H9 (cell line): ENCODE measurements at regions not wholly inside any gene's neighbourhood (a gene's known extent, or its start where the extent isn't known, plus 50 kb on each side); places are given as distances from the start of the nearest gene placed in this dataset.

Experiments
- DNase-seq: peaks from one replicate; pipeline ENCODE4 v3.0.0-alpha.2; 2017
- H2AFZ ChIP-seq: one replicate; pipeline ENCODE4 v1.6.1; 2013; ENCODE audit warnings: mild to moderate bottlenecking, low read length, control low read depth, moderate library complexity
- H2AK5ac ChIP-seq: 2 replicates; pipeline ENCODE4 v1.6.1; 2013; ENCODE audit warnings: low read length, control low read depth, mixed read lengths; ENCODE audit not compliant: insufficient read length
- H2BK120ac ChIP-seq: one replicate; pipeline ENCODE4 v1.6.1; 2013; ENCODE audit warnings: low read depth, mild to moderate bottlenecking, low read length, control low read depth, inconsistent platforms; ENCODE audit not compliant: poor library complexity, severe bottlenecking
- H2BK12ac ChIP-seq: 2 replicates; pipeline ENCODE4 v1.6.1; 2013; ENCODE audit warnings: low read length, control low read depth, mixed read lengths, low read depth; ENCODE audit not compliant: insufficient read length
- H2BK15ac ChIP-seq: 2 replicates; pipeline ENCODE4 v1.6.1; 2013; ENCODE audit warnings: low read depth, low read length, control low read depth
- H2BK20ac ChIP-seq: one replicate; pipeline ENCODE4 v1.6.1; 2013; ENCODE audit warnings: low read depth, mild to moderate bottlenecking, low read length, control low read depth, inconsistent platforms; ENCODE audit not compliant: poor library complexity, severe bottlenecking
- H2BK5ac ChIP-seq: 2 replicates; pipeline ENCODE4 v1.6.1; 2013; ENCODE audit warnings: low read length, control low read depth, mixed read lengths; ENCODE audit not compliant: insufficient read length
- H3K14ac ChIP-seq: 2 replicates; pipeline ENCODE4 v1.6.1; 2013; ENCODE audit warnings: low read length, control low read depth; ENCODE audit not compliant: insufficient read depth
- H3K18ac ChIP-seq: 2 replicates; pipeline ENCODE4 v1.6.1; 2013; ENCODE audit warnings: low read depth, mild to moderate bottlenecking, mixed read lengths, low read length, control low read depth; ENCODE audit not compliant: insufficient read length
- H3K23ac ChIP-seq: 2 replicates; pipeline ENCODE4 v1.6.1; 2013; ENCODE audit warnings: low read length, control low read depth, mixed read lengths, low read depth; ENCODE audit not compliant: insufficient read length
- H3K23me2 ChIP-seq: 2 replicates; pipeline ENCODE4 v1.6.1; 2013; ENCODE audit warnings: low read depth, mild to moderate bottlenecking, mixed read lengths, low read length, control low read depth; ENCODE audit not compliant: insufficient read length, poor library complexity, severe bottlenecking
- H3K27ac ChIP-seq: 2 replicates; pipeline ENCODE4 v1.5.1; 2013; ENCODE audit warnings: low read length, control low read depth, mixed read lengths, low read depth; ENCODE audit not compliant: insufficient read length
- H3K27me3 ChIP-seq: 2 replicates; pipeline ENCODE4 v1.6.1; 2013; ENCODE audit warnings: low read length, control low read depth, inconsistent platforms; ENCODE audit not compliant: insufficient read depth
- H3K4ac ChIP-seq: 2 replicates; pipeline ENCODE4 v1.6.1; 2013; ENCODE audit warnings: low read depth, mild to moderate bottlenecking, control low read depth, inconsistent platforms, low read length, moderate library complexity
- H3K4me1 ChIP-seq: 2 replicates; pipeline ENCODE4 v1.6.1; 2013; ENCODE audit warnings: low read length, control low read depth, inconsistent platforms; ENCODE audit not compliant: insufficient read depth
- H3K4me2 ChIP-seq: 2 replicates; pipeline ENCODE4 v1.6.1; 2013; ENCODE audit warnings: low read length, control low read depth, mixed read lengths; ENCODE audit not compliant: insufficient read length, insufficient read depth
- H3K56ac ChIP-seq: 2 replicates; pipeline ENCODE4 v1.6.1; 2013; ENCODE audit warnings: low read depth, mild to moderate bottlenecking, mixed read lengths, low read length, control low read depth; ENCODE audit not compliant: insufficient read length
- H3K79me1 ChIP-seq: 2 replicates; pipeline ENCODE4 v1.6.1; 2013; ENCODE audit warnings: low read depth, mild to moderate bottlenecking, moderate library complexity, low read length, control low read depth, inconsistent platforms; ENCODE audit not compliant: insufficient read depth, poor library complexity, severe bottlenecking
- H3K79me2 ChIP-seq: 2 replicates; pipeline ENCODE4 v1.6.1; 2013; ENCODE audit warnings: low read length, control low read depth, inconsistent platforms; ENCODE audit not compliant: insufficient read depth
- H3K9ac ChIP-seq: 2 replicates; pipeline ENCODE4 v1.6.1; 2013; ENCODE audit warnings: low read length, control low read depth, mixed read lengths; ENCODE audit not compliant: insufficient read length; ENCODE audit errors: extremely low read depth
- H3K9me3 ChIP-seq: one replicate; pipeline ENCODE4 v1.6.1; 2013; ENCODE audit warnings: low read depth, low read length, inconsistent platforms; ENCODE audit not compliant: control insufficient read depth
- H3T11ph ChIP-seq: one replicate; pipeline ENCODE4 v1.6.1; 2013; ENCODE audit warnings: mild to moderate bottlenecking, low read length, control low read depth, inconsistent platforms
- H4K20me1 ChIP-seq: one replicate; pipeline ENCODE4 v1.6.1; 2013; ENCODE audit not compliant: control insufficient read depth, insufficient read length, insufficient read depth
- H4K5ac ChIP-seq: 2 replicates; pipeline ENCODE4 v1.6.1; 2013; ENCODE audit warnings: low read depth, mild to moderate bottlenecking, mixed read lengths, low read length, control low read depth; ENCODE audit not compliant: insufficient read length
- H4K8ac ChIP-seq: replicated peaks from 2 replicates; pipeline ENCODE4 v1.6.1; 2013; ENCODE audit warnings: low read length, control low read depth, mixed read lengths, low read depth; ENCODE audit not compliant: insufficient read length
- H4K91ac ChIP-seq: 2 replicates; pipeline ENCODE4 v1.6.1; 2013; ENCODE audit warnings: low read depth, mild to moderate bottlenecking, moderate library complexity, mixed read lengths, low read length, control low read depth; ENCODE audit not compliant: insufficient read length
- H3K27ac Mint-ChIP-seq, 3 experiments: 2 replicates in 2 of 3; 3 replicates in 1 of 3; pipeline ENCODE4 v1.8.0; 2020 to 2021; ENCODE audit warnings: mixed read lengths in 3 of 3, mild to moderate bottlenecking in 1 of 3, moderate library complexity in 1 of 3
- H3K27me3 Mint-ChIP-seq: 2 replicates; pipeline ENCODE4 v1.8.0; 2021; ENCODE audit warnings: low read depth, mild to moderate bottlenecking, moderate library complexity, mixed read lengths
- H3K36me3 Mint-ChIP-seq, 3 experiments: 2 replicates in 2 of 3; 3 replicates in 1 of 3; pipeline ENCODE4 v1.8.0; 2020 to 2021; ENCODE audit warnings: low read depth in 3 of 3, mixed read lengths in 3 of 3; ENCODE audit not compliant: insufficient read depth in 1 of 3
- H3K4me1 Mint-ChIP-seq, 2 experiments: 2 replicates each; pipeline ENCODE4 v1.8.0; 2020; ENCODE audit warnings: mixed read lengths in 2 of 2
- H3K4me3 Mint-ChIP-seq, 2 experiments: 2 replicates in 1 of 2; 3 replicates in 1 of 2; pipeline ENCODE4 v1.8.0; 2020 to 2021; ENCODE audit warnings: mild to moderate bottlenecking in 2 of 2, mixed read lengths in 2 of 2, moderate library complexity in 1 of 2
- H3K9me3 Mint-ChIP-seq, 2 experiments: 2 replicates in 1 of 2; 3 replicates in 1 of 2; pipeline ENCODE4 v1.8.0; 2020; ENCODE audit warnings: mild to moderate bottlenecking in 2 of 2, mixed read lengths in 2 of 2, moderate library complexity in 1 of 2
- CTCF ChIP-seq: fragments of 200-600 bp; sonication (generic); conservative IDR thresholded peaks from 3 replicates; pipeline ENCODE4 v1.8.0; 2021; ENCODE audit warnings: antibody characterized with exemption, mild to moderate bottlenecking

- no peak overlapping the region for H3K18ac ChIP-seq
- no peak overlapping the region for H2AFZ ChIP-seq
- H2BK15ac ChIP-seq, result no peak overlapping the region
- H3K56ac ChIP-seq, result no peak overlapping the region
- H3T11ph ChIP-seq, result no peak overlapping the region
- H3K9me3 ChIP-seq, result no peaks in the 10 kb centered on the region
- H3K27ac ChIP-seq, result no peak overlapping the region
- no peak overlapping the region for H2AK5ac ChIP-seq
- H4K5ac ChIP-seq, result no peak overlapping the region
- no peak overlapping the region for H2BK20ac ChIP-seq
- no peaks in the 10 kb centered on the region for H4K20me1 ChIP-seq
- no peaks in the 10 kb centered on the region for H3K79me2 ChIP-seq
- Mint-ChIP-seq H3K4me3 (no peak overlapping the region), H3K27ac (no peak overlapping the region), H3K9me3 (no peaks in the 10 kb centered on the region), H3K27me3 (no peaks in the 10 kb centered on the region), H3K4me1 (peaks cover 6 to 7% of the 10 kb centered on the region in 2 experiments), H3K36me3 (no peaks in the 10 kb centered on the region)
- H3K4me1 ChIP-seq, result no peaks in the 10 kb centered on the region
- H3K14ac ChIP-seq, result no peak overlapping the region
- no peak for DNase-seq
- H3K27me3 ChIP-seq, result no peaks in the 10 kb centered on the region
- no peak for TF ChIP-seq CTCF
- no peak overlapping the region for H2BK120ac ChIP-seq
- no peak overlapping the region for H2BK5ac ChIP-seq
- H3K23me2 ChIP-seq, result no peaks in the 10 kb centered on the region
- no peak overlapping the region for H3K9ac ChIP-seq
- H3K4me2 ChIP-seq, result no peak overlapping the region
- no peaks in the 10 kb centered on the region for H3K79me1 ChIP-seq
- H3K4ac ChIP-seq, result no peak overlapping the region
- H3K23ac ChIP-seq, result no peak overlapping the region
- H4K91ac ChIP-seq, result no peak overlapping the region
- H2BK12ac ChIP-seq, result no peak overlapping the region
- H4K8ac ChIP-seq, result no peak overlapping the region
Measured at GRCh38 chr17:55655777-55656176, 66.9 kb downstream of the TMEM100 start.
